Lower lobe of right lung (tissue), 2 donors: ENCODE measurements at regions not wholly inside any gene's neighbourhood (a gene's known extent, or its start where the extent isn't known, plus 50 kb on each side); places are given as distances from the start of the nearest gene placed in this dataset.
"Not testable (repeated sequence)": the region's sequence is repeated elsewhere in the genome, so short reads cannot be mapped to it uniquely, and the experiment has no call there.

Experiments
- ATAC-seq, 2 donors: fragments of 200-7000 bp; cut with Tn5 transposase; one replicate each; pipeline ENCODE4 v1.9.1; 2020 to 2022; ENCODE audit warnings: mild to moderate bottlenecking in 2 of 2, moderate library complexity in 2 of 2
- DNase-seq: peaks from one replicate; pipeline ENCODE4 v3.0.0-alpha.2; 2020
- H3K27ac ChIP-seq: fragments of 200-600 bp; one replicate; pipeline ENCODE4 v1.8.0; 2022
- H3K27me3 ChIP-seq: fragments of 200-600 bp; one replicate; pipeline ENCODE4 v1.8.0; 2022; ENCODE audit warnings: low read depth
- H3K36me3 ChIP-seq: fragments of 200-600 bp; one replicate; pipeline ENCODE4 v1.8.0; 2022; ENCODE audit warnings: mild to moderate bottlenecking
- H3K4me1 ChIP-seq: fragments of 200-600 bp; one replicate; pipeline ENCODE4 v1.8.0; 2022
- H3K4me3 ChIP-seq: fragments of 200-600 bp; one replicate; pipeline ENCODE4 v1.8.0; 2022; ENCODE audit warnings: mild to moderate bottlenecking
- H3K9me3 ChIP-seq: fragments of 200-600 bp; one replicate; pipeline ENCODE4 v1.8.0; 2022
- CTCF ChIP-seq: fragments of 200-600 bp; IDR thresholded peaks from one replicate; pipeline ENCODE4 v1.8.0; 2022; ENCODE audit warnings: antibody characterized with exemption, mild to moderate bottlenecking
- intact Hi-C: fragments of 100-400 bp; cut with DNase I; formaldehyde crosslinking; loops from one replicate; pipeline ENCODE4 v1.11.0; 2022
- donor health status: DM: no; HTN: yes; CAD: no; lungs with severe emphysema.

GRCh38 chr7:106365252-106366005 lies 80.6 kb upstream of the NAMPT start:
- Histone ChIP-seq H3K27me3 (no peaks in the 10 kb centered on the region), H3K9me3 (no peaks in the 10 kb centered on the region), H3K4me1 (peaks cover 9% of the 10 kb centered on the region), H3K27ac (peak overlapping the region; percentile 32), H3K4me3 (no peak overlapping the region), H3K36me3 (no peaks in the 10 kb centered on the region)
- peak; percentile 94 for ATAC-seq
- no peak for TF ChIP-seq CTCF
- peak; percentile 67 for DNase-seq
- intact Hi-C loops, result no loop called here

- H3K9me3 ChIP-seq, H3K27me3 ChIP-seq, DNase-seq, ATAC-seq, H3K27ac ChIP-seq, H3K4me3 ChIP-seq, H3K4me1 ChIP-seq, H3K36me3 ChIP-seq, intact Hi-C loops: not testable (repeated sequence)
Measured at GRCh38 chr7:106362507-106362906, 77.7 kb upstream of the NAMPT start.

GRCh38 chr7:106358103-106358663 lies 73.4 kb upstream of the NAMPT start:
- ATAC-seq, result peak in 1 of 2 donors; percentile 31
- Histone ChIP-seq H3K4me3 (no peak overlapping the region), H3K27ac (no peak overlapping the region), H3K36me3 (no peaks in the 10 kb centered on the region), H3K27me3 (no peaks in the 10 kb centered on the region), H3K9me3 (no peaks in the 10 kb centered on the region), H3K4me1 (no peaks in the 10 kb centered on the region)
- no peak for TF ChIP-seq CTCF
- no peak for DNase-seq
- intact Hi-C loops, result no loop called here

GRCh38 chr7:106357675-106358074 lies 72.9 kb upstream of the NAMPT start:
- DNase-seq, result no peak
- H3K4me3 ChIP-seq, result no peak overlapping the region
- H3K4me1 ChIP-seq, result no peaks in the 10 kb centered on the region
- no peak for TF ChIP-seq CTCF
- intact Hi-C loops, result no loop called here
- no peak overlapping the region for H3K27ac ChIP-seq
- no peaks in the 10 kb centered on the region for H3K27me3 ChIP-seq
- H3K9me3 ChIP-seq, result no peaks in the 10 kb centered on the region
- no peaks in the 10 kb centered on the region for H3K36me3 ChIP-seq
- no peak for ATAC-seq

GRCh38 chr7:106354822-106355221 lies 70.0 kb upstream of the NAMPT start:
- Histone ChIP-seq H3K27ac (no peak overlapping the region), H3K27me3 (no peaks in the 10 kb centered on the region), H3K36me3 (no peaks in the 10 kb centered on the region), H3K4me3 (no peak overlapping the region), H3K4me1 (no peaks in the 10 kb centered on the region), H3K9me3 (peaks cover 4% of the 10 kb centered on the region)
- no peak for TF ChIP-seq CTCF
- no peak for ATAC-seq
- no peak for DNase-seq
- intact Hi-C loops, result no loop called here

GRCh38 chr7:106353944-106354343 lies 69.2 kb upstream of the NAMPT start:
- intact Hi-C loops, result no loop called here
- Histone ChIP-seq H3K27ac (no peak overlapping the region), H3K36me3 (no peaks in the 10 kb centered on the region), H3K4me3 (no peak overlapping the region), H3K27me3 (no peaks in the 10 kb centered on the region), H3K9me3 (peaks cover 6% of the 10 kb centered on the region), H3K4me1 (no peaks in the 10 kb centered on the region)
- ATAC-seq (no peak), DNase-seq (no peak)
- no peak for TF ChIP-seq CTCF
